COR-L47 (cell line): ENCODE measurements at regions not wholly inside any gene's neighbourhood (a gene's known extent, or its start where the extent isn't known, plus 50 kb on each side); places are given as distances from the start of the nearest gene placed in this dataset.
A peak's percentile ranks its signal among the peaks of the same experiment; 100 is the strongest.
"Not testable (repeated sequence)": the region's sequence is repeated elsewhere in the genome, so short reads cannot be mapped to it uniquely, and the experiment has no call there.

Experiments
- DNase-seq: peaks from one replicate; lab custom pipeline; 2025; lab: John Stamatoyannopoulos, UW

DNA sequence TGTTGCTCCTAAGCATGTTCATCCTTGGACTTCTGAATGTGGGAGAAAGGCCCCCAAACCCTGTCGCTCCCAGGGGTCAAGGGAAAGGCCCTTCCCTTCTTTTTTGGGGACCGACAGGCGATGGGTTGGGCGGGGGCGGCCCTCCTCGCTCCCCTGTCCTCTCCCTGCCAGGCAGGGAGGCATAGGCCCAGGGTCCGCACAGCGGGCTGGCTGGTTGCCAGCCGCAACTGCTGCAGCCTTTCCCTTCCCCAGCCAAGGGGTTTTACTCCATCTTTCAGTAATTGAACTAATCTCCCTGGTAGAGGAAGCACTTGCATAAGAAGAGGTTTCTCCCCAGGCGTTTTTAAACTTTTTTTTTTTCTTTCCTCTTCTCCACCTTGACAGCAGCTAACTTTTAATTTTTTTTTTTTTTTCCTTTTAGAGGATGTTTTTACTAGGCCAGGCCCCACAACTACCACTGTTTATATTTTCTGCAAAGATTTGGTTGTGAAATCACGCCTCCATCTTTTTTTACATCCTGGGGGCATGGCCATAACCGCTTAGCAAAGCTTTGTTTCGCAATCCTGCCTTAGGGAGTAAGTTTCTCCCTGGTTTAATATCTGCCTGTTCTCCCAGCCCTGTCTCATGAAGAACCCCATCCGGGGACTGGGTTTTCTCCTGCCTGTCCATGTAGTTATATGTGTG is 216.9 kb upstream of the ZNF608 start:
- DNase-seq, result no peak

DNA sequence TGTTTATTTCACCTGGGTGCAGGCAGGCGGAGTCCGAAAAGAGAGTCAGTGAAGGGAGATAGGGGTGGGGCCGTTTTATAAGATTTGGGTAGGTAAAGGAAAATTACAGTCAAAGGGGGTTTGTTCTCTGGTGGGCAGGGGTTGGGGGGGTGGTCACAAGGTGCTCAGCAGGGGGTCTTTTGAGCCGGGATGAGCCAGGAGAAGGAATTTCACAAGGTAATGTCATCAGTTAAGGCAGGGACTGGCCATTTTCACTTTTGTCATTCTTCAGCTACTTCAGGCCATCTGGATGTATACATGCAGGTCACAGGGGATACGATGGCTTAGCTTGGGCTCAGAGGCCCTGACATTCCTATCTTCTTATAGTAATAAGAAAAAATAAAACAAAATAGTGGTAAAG is 220.3 kb upstream of the ZNF608 start:
- DNase-seq, result not testable (repeated sequence)

DNA sequence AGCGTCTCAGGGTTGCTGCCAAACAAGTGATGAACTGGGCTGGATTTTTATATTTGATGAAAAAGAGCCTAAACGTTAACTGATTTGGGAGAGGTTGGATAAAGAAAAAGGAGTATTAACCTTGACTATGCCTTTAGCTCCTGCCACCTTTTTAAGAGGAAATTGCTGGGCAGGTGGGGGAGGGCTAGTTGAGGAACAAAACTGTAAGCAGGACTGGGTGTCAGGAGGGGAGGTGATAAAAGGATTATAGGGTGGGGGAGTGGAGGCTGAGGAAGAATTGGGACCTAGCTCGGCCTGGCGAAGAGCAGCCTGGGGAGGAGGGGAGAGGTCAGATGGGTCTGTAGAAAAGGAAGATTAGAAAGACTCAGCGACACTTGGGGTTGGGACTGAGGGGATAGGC is 223.9 kb upstream of the ZNF608 start:
- not testable (repeated sequence) for DNase-seq

DNA sequence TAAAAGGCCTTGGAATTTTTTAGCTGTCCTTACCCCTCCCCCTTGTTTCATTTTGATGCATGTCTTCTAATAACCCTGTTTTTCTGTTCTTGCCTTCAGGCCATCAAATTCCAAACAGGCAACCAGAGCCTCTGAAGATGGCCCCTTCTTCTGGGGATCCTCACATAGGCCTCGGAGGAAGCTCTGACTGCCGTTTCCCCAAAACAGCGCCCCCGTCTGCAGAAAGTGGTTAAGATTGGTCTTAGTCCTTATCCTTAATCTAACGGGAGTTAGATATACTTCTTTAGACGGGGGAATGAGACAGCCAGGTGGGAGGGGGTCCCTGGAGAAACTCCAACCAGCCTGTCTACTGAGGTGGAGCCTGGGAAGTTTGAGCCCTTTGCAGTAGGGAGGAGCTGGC is 226.3 kb upstream of the ZNF608 start:
- DNase-seq, result no peak

DNA sequence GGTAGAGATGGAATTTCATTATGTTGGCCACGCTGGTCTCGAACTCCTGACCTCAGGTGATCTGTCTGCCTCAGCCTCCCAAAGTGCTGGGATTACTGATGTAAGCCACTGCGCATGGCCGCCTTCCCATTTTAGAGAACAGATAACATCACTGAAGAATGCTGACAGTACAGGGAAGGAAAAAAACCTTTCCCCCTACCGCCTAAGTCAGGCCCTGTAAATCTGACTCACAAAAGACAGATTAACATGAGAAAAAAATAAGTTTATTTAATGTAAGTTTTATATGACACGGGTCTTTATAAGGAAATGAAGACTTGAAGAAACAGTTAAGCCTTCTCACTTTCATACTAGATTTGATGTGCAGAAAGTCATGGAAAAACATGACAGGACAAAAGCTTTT is 227.2 kb upstream of the ZNF608 start:
- no peak for DNase-seq

DNA sequence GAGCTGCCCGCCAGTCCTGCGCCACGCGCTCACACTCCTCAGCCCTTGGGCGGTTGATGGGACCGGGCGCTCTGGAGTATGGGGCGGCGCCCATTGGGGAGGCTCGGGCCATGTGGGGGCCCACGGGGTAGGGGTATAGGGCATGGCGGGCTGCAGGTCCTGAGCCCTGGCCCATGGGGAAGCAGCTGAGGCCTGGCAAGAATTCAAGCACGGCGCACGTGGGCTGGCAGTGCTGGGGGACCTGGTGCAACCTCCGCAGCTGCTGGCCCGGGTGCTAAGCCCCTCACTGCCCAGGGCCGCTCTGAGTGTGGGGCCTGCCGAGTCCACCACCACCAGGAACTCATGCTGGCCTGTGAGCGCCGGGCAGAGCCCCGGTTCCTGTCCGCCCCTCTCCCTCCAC is 229.6 kb upstream of the ZNF608 start:
- DNase-seq, result no peak

DNA sequence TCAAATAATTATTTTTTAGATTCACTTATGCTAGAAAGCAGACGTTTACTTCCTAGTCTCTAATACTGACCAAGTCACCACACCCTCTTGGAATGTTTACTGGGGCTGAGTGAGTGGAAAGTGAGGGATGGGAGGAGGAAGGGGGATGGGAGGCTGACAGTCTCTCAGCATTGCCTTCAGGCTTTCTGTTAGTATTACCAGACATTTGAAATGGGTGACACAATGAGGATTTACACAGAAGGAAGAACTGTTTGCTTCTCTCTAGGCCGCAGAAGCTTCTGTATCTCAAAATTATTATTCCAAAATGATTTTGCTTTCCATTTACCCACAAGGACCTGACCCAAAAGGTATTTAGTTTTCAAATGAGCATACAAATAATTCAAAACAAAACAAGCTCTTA is 232.8 kb upstream of the ZNF608 start:
- peak; percentile 1 for DNase-seq

DNA sequence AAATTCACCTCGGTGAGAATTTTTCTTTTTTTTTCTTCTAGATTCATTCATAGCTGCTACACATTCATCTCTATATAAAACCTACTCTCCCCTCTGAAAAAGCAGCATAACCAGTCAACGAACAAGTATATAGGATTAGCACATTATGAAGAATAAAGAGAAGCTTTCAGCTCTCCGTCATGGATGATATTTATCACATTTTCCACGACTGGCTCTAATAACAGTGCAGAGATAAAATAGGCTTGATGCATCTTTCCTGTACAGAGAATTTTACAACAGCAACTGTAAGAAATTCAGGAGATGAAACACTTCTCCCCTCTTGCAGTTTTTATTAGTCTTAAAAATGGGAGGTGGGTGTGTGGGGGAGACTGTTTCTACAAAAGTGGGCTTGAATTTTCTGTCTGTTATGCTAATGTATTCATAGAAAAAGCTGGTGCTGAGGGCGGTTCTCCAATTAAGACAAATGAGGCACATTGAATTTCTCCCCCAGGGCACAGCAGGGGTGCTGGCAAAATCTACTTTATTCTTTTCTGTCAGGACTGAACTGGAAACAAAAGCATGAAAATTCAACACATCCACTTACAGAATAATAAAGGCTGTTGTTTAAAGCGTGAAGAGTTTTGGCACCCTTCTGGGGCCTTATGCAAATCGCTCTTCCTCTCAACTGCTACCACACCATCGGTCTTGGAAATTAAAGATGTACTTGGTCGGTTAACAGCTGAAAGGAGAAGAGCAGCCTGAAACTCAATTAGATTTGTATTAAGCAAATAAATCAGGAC is 233.9 kb upstream of the ZNF608 start:
- peak; percentile 95 for DNase-seq

DNA sequence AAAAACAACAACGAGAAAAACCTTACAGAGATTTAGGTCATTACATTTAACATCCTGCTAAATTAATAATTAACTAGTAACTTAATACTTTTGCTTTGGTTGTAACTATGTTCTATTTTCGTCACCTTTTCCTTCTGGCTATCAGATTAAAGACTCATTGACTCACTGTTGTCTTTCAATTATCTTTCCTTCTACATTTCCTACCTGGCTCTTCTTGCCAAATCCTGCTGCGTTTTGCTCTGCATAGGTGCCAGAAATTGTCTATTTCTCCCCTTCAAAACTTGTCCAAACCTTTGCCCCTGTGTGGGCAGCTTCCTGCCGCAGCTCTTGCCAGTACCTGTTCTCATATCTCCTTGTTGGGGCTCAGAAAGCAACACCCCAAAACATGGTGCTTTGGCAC is 235.5 kb upstream of the ZNF608 start:
- DNase-seq, result peak; percentile 17

DNA sequence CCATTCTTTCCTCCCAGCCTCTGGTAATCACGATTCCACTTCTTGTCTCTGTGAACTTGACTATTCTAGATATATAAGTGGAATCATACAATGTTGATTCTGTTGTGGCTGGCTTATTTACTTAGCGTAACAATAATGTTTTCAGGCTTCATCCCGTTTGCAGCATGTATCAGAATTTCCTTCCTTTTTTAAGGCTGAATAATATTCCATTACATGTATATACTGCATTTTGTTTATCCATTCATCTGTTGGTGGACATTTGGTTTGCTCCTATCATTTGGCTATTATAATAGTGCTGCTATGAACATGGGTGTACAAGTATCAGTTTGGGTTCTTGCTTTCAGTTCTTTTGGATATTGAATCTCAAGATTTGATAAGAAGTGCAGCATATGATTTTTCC is 239.7 kb upstream of the ZNF608 start:
- DNase-seq, result no peak

DNA sequence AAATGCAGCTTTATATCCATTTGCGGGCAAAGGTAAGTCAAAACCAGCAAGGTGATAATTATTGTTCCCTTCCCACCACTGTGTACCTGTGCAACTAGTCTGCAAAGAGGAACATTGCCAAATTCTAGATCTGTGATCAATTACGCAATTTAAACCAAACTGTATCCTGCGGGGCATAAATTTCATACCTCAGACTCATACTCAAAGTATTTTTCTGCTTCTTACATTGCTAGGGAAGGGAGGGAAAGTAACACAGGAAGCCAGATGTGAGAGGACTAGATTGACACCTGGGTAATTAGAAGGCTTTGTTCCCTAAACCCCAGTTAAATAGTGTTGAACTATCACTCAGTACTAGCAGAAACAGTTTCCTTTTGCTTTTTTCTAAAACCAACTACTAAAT is 240.2 kb upstream of the ZNF608 start:
- no peak for DNase-seq

DNA sequence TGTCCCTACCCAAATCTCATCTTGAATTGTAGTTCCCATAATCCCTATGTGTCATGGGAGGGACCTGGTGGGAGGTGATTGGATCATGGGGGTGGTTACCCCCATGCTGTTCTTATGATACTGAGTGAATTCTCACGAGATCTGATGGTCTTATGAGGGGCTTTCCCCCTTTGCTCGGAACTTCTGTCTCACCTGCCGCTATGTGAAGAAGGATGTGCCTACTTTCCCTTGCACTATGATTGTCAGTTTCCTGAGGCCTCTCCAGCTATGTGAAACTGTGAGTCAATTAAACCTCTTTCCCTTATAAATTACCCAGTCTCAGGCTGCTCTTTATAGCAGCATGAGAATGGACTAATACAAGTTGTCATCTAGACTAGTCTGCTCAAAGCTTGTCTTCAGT is 241.3 kb upstream of the ZNF608 start:
- not testable (repeated sequence) for DNase-seq

DNA sequence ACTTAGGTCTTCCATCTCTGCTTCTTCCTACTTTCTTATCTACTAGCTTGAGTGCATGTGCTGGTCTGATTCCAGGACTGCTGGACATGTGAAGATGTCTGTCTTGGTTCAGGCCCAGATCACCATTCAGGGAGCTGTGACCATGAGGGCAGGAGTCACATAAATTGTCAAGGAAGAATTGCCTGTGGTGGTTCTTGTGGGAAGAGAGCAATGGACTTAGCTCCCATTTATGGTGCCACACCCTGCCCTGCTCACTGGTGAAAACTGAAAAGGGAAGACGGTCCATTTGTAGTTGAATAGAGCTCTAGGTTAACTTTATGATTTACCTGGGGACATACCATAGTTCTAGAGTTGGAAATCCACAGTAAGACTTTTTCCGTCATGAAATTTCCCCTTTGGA is 244.3 kb upstream of the ZNF608 start:
- no peak for DNase-seq

DNA sequence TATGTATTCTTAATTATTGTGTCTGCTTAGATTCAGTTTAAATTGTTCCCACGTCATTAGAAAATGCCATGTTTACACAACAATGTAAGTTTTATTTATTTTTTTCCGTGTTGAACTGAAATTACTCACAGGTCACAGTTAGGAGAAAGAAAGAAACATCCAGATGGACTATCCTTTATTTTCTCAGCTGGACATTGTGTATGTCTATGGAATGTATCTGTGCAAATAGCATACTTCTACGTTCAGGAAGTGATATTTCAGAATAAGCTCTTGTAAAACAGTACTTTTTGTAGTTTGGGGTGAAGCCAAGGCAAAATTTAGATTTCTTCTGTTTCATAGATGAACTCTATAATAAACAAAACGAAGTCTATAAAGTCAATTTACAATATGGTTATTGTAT is 249.0 kb upstream of the ZNF608 start:
- no peak for DNase-seq

DNA sequence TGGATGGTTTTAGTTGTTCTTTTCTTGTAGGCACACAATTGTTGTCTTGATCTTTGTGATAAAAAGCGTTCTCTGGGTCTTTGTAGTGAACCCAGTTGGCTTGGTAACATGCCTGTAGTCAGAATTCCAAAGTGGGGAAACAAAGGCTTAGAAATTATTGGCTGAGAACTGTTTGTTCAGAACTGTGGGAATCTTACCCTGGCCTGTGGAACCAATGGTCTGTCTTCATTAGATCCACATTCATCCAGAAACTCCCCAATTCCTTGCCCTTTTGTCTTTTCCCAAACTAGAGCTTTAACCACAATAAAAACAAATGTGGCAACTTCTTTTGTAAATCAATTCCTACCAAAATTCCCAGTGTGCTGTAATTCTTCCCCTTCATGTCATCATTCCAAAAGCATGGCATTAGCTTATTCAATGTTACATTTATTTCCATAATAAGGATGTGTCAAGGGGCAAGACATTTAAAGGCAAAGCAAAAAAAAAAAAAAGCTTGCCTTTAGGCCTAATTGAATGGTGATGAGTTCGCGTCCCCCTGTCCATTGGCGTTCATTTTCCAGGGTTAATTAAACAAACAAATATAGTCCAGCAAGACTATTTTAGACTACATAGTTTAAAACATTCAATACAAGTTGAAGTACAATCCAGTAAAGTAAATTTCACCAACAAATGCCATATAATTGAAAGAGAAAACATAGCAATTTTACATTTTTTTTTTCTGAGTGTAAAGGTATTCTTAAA is 249.8 kb upstream of the ZNF608 start:
- DNase-seq, result no peak

DNA sequence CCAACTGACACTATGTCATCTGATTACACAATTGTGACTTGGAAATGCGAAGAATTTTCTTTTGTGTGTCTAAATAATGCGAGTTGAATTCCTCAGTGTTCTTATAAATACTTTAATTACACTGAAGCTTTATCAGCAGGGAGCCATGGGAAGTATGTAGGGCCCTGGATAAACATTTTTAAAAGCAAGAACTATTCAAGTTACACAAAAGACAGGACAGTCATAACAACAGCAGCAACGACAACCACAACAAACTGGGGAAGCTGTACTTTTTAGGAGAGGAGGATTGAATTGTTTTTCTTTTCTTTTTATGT is 250.3 kb upstream of the ZNF608 start:
- DNase-seq, result no peak

DNA sequence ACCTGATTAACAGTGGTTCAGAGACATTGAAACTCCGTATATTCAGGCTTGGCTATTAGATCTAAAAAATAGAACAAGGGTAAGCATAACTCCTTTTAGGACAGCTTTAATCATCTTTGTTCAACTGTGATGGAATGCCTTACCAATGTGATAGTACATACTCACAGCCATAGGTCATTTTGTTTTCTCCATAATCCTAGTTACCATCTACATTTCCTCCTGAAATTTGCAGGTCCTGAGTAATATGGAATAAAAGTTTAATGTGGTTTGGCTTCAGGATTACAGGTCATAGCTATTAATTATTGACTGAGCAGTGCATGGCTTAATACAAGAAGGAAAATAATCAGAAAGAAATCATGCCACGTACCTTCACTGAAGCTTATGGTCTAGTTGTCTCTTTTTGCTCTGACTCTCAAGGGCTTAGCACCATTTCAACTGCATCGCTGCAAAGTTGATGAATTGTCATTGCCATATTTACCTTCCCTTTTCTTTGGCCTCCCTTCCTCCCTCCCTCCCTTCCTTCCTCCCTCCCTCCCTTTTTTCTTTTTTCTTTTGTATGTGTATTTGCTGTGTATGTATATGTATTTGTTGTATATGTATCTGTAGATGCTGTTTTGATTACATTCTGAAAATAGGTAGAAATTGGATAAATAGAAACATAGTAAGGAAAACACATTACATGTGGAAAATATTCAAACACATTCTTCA is 250.9 kb upstream of the ZNF608 start:
- no peak for DNase-seq

DNA sequence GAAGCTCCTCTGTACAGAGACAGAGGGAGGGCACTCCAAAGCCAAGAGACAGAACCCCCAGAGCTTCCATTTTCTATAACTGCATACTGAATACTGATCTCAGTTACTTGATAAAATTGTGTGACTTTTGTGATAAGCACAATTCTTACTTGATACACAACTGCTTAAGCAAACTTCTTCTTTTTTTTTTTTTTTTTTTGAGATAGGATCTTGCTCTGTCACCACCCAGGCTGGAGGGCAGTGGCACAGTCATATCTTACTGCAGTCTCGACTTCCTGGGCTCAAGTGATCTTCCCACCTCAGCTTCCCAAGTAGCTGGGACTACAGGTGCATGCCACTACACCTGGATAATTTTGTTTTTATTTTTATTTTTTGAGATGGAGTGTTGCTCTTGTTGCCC is 252.1 kb upstream of the ZNF608 start:
- no peak for DNase-seq

DNA sequence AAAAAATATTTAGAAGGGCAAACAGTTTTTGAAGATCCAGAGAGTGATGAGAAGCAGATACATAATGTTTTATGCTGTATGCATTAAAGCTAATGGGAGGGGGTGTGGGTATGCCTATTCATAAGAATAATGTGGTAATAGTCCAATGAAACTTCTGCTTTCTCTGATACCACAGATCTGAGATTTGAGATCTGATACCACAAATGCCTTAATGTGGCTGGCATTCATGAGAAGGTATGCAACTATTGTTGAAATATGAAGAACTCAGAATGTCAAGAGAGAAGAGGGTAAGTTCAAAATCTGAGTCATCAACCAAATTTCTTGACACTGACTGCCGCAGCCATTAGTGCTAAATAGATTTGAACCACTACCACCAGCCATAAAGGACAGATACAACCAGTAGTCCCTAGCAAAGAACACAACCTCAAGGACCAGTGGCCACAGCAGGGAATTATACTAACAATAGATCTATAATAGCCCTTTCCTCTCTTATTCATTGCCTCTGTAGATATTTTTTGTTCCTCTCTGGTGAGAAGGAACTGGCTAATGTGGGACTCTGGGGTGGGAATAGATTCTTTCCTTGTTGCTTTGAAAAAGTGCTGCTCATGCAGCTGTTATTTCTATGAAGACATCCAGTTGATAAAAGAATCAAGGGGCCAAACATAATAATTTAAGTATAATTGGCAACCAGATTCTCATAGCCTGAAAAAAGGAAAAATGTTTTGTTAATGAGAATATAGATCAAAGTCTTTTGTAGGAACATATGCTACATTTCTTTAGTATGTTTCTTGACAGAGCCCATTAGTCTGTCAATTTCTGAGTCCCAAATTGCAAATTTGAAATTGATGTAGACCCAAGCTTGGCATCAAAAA is 256.5 kb upstream of the ZNF608 start:
- DNase-seq, result no peak

DNA sequence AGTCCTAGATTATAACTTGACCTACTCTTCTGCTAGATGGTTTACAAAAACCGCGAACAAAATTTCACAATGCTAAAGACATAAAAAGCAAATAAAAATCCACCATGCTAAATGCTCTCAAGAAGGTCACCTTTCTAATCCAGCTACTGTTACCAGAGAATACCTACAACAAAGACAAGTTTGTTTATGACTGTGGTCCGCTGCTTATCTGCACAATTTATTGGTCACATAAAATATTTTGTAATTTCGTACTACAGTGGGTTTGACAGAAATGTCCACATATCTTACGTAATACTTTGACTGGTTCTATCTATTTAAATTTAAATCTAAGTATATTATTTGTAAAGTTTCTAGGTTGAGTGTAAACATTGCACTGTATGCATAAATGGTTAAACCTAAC is 257.6 kb upstream of the ZNF608 start:
- DNase-seq, result no peak

DNA sequence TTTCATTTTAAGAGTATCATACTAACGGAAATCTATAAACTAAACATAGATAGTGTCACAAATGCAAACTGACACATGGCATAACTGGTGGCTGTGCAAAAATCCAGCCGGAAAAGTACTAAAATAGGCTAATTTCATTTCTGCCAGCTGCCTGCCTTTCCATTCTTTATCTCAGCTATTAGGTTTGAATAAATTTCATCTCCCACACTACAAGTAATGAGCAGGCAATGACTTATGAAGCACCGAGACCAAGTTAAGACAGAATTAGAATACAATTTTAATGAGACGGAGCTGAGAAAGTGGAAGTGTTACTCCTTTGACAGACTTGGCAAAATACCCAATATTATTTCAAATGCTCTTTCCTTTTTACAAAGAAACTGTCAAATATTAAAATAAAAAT is 258.8 kb upstream of the ZNF608 start:
- DNase-seq, result peak; percentile 8
